Lower leg skin (tissue), 4 donors: ENCODE measurements at regions not wholly inside any gene's neighbourhood (a gene's known extent, or its start where the extent isn't known, plus 50 kb on each side); places are given as distances from the start of the nearest gene placed in this dataset.
"Not testable (repeated sequence)": the region's sequence is repeated elsewhere in the genome, so short reads cannot be mapped to it uniquely, and the experiment has no call there.

Experiments
- DNase-seq, 2 donors: peaks; one replicate each; pipeline ENCODE4 v3.0.0-alpha.2; 2019; ENCODE audit warnings: low spot score in 2 of 2
- H3K4me3 ChIP-seq: fragments of 200-600 bp; sonication (generic); 2 replicates; pipeline ENCODE4 v1.5.1; 2017; ENCODE audit warnings: mild to moderate bottlenecking, low read depth; ENCODE audit not compliant: poor library complexity, severe bottlenecking
- CTCF ChIP-seq, 3 donors: fragments of 450-650 bp; IDR thresholded peaks; one replicate each; pipeline ENCODE4 v1.5.1; 2016; ENCODE audit warnings: antibody characterized with exemption in 3 of 3, mild to moderate bottlenecking in 3 of 3, moderate library complexity in 2 of 3
- POLR2A ChIP-seq, 2 donors: fragments of 450-650 bp; IDR thresholded peaks; one replicate each; pipeline ENCODE4 v1.6.1; 2016 to 2017; ENCODE audit warnings: antibody characterized with exemption in 2 of 2, mild to moderate bottlenecking in 1 of 2, moderate library complexity in 1 of 2
- WGBS, 2 donors: methylation state at CpG; one replicate each; pipeline ENCODE4 v1.1.5; 2018; 5-methylcytosine and 5-hydroxymethylcytosine counted together
- intact Hi-C: fragments of 100-400 bp; cut with DNase I; formaldehyde crosslinking; loops from one replicate; pipeline ENCODE4 v1.15.0; 2023; ENCODE audit warnings: low total_unique reads

GRCh38 chrX:109922190-109922589, 80.7 kb upstream of the TMEM164 start:
- TF ChIP-seq POLR2A (IDR thresholded peaks at IDR 0.05) (no peak), CTCF (IDR thresholded peaks at IDR 0.05) (no peak)
- H3K4me3 ChIP-seq: no peak overlapping the region
- 65 to 71% methylated on average over 2 of the region's 2 CpGs for WGBS, 2 donors
- DNase-seq: no peak
- intact Hi-C loops: loop anchor here (10.0 kb wide), 1 partner anchor 63 kb away; no protein-coding TSS in a partner anchor

- DNase-seq, H3K4me3 ChIP-seq: not testable (repeated sequence)
- WGBS, 2 donors: 78 to 80% methylated on average over 3 of the region's 3 CpGs
- intact Hi-C loops: loop anchor here (10.0 kb wide), 1 partner anchor 60 kb away; no protein-coding TSS in a partner anchor
Observed at GRCh38 chrX:109925003-109925402, 77.9 kb upstream of the TMEM164 start.

GRCh38 chrX:109925656-109926055, 77.3 kb upstream of the TMEM164 start:
- TF ChIP-seq CTCF (IDR thresholded peaks at IDR 0.05) (no peak), POLR2A (IDR thresholded peaks at IDR 0.05) (no peak)
- H3K4me3 ChIP-seq: no peak overlapping the region
- intact Hi-C loops: loop anchor here (10.0 kb wide), 1 partner anchor 59 kb away; no protein-coding TSS in a partner anchor
- DNase-seq: no peak

- intact Hi-C loops: loop anchor here (10.0 kb wide), 1 partner anchor 59 kb away; no protein-coding TSS in a partner anchor
- H3K4me3 ChIP-seq: no peak overlapping the region
- 82 to 91% methylated on average over 5 of the region's 5 CpGs for WGBS, 2 donors
- TF ChIP-seq CTCF (IDR thresholded peaks at IDR 0.05) (no peak), POLR2A (IDR thresholded peaks at IDR 0.05) (no peak)
- DNase-seq: no peak
Observed at GRCh38 chrX:109926118-109926517, 76.8 kb upstream of the TMEM164 start.

GRCh38 chrX:109926743-109927662, 75.9 kb upstream of the TMEM164 start:
- intact Hi-C loops: loop anchor here (10.0 kb wide), 1 partner anchor 58 kb away; no protein-coding TSS in a partner anchor
- no peak for TF ChIP-seq CTCF (IDR thresholded peaks at IDR 0.05)
- TF ChIP-seq POLR2A (IDR thresholded peaks at IDR 0.05): no peak
- no peak for DNase-seq
- no peak overlapping the region for H3K4me3 ChIP-seq
- WGBS, 2 donors: 83 to 91% methylated on average over 4 to 5 of the region's 5 CpGs

- H3K4me3 ChIP-seq: no peak overlapping the region
- WGBS, 2 donors: 80 to 81% methylated on average over 4 of the region's 4 CpGs
Observed at GRCh38 chrX:109927663-109928273, 75.1 kb upstream of the TMEM164 start.

More at GRCh38 chrX:109927663-109928273, 75.1 kb upstream of the TMEM164 start:
- intact Hi-C loops: loop anchor here (10.0 kb wide), 1 partner anchor 57 kb away; no protein-coding TSS in a partner anchor
- TF ChIP-seq POLR2A (IDR thresholded peaks at IDR 0.05): no peak
- no peak for TF ChIP-seq CTCF (IDR thresholded peaks at IDR 0.05)
- no peak for DNase-seq
